GM21737 (cell line): ENCODE measurements at regions not wholly inside any gene's neighbourhood (a gene's known extent, or its start where the extent isn't known, plus 50 kb on each side); places are given as distances from the start of the nearest gene placed in this dataset.
A peak's percentile ranks its signal among the peaks of the same experiment; 100 is the strongest.

ENCODE experiments used
- ATAC-seq: cut with Tn5 transposase; IDR thresholded peaks from one replicate; pipeline ENCODE4 v1.9.1; 2021; ENCODE audit warnings: mild to moderate bottlenecking, moderate library complexity; ENCODE audit not compliant: unreplicated experiment

GRCh38 chr4:176002007-176002613, 63.5 kb upstream of the WDR17 start:
- no peak for ATAC-seq

- ATAC-seq, result no peak
Measured at GRCh38 chr4:176005766-176006165, 59.9 kb upstream of the WDR17 start.

GRCh38 chr4:176009254-176009653, 56.4 kb upstream of the WDR17 start:
- no peak for ATAC-seq

- no peak for ATAC-seq
Measured at GRCh38 chr4:176011529-176011928, 54.1 kb upstream of the WDR17 start.

- peak; percentile 80 for ATAC-seq
Measured at GRCh38 chr4:176013476-176014247, 52.0 kb upstream of the WDR17 start.

GRCh38 chr4:176014583-176015108, 51.0 kb upstream of the WDR17 start:
- no peak for ATAC-seq
